ENCODE measurements at regions not wholly inside any gene's neighbourhood (a gene's known extent, or its start where the extent isn't known, plus 50 kb on each side); places are given as distances from the start of the nearest gene placed in this dataset.
A peak's percentile ranks its signal among the peaks of the same experiment; 100 is the strongest.

DNA sequence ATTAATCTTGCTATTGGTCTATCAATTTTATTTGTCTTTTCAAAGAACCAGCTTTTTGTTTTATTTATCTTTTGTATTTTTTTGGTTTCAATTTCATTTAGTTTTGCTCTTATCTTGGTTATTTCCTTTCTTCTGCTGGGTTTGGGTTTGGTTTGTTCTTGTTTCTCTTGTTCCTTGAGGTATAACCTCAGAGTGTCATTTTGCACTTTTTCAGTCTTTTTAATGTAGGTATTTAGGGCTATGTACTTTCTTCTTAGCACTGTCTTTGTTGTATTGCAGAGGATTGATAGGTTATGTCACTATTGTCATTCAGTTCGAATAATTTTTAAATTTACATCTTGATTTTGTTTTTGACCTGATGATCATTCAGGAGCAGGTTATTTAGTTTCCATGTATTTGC, 92.7 kb upstream of the DCD start:
- TF ChIP-seq CTCF (IDR thresholded peaks at IDR 0.05; ENCODE audit: control insufficient read depth, insufficient read depth, low read depth, low read length, missing control alignments) = no peak
- DNase-seq (ENCODE audit: low read depth) = no peak
- H3K4me3 ChIP-seq (ENCODE audit: control insufficient read depth, low read depth, low read length) = no peak overlapping the region

- no peak overlapping the region for H3K4me3 ChIP-seq (ENCODE audit: control insufficient read depth, low read depth, low read length)
- TF ChIP-seq CTCF (IDR thresholded peaks at IDR 0.05; ENCODE audit: control insufficient read depth, insufficient read depth, low read depth, low read length, missing control alignments) = no peak
- no peak for DNase-seq (ENCODE audit: low read depth)
These were observed 88.4 kb upstream of the DCD start for GRCh38 chr12:54736549-54736948.

DNA sequence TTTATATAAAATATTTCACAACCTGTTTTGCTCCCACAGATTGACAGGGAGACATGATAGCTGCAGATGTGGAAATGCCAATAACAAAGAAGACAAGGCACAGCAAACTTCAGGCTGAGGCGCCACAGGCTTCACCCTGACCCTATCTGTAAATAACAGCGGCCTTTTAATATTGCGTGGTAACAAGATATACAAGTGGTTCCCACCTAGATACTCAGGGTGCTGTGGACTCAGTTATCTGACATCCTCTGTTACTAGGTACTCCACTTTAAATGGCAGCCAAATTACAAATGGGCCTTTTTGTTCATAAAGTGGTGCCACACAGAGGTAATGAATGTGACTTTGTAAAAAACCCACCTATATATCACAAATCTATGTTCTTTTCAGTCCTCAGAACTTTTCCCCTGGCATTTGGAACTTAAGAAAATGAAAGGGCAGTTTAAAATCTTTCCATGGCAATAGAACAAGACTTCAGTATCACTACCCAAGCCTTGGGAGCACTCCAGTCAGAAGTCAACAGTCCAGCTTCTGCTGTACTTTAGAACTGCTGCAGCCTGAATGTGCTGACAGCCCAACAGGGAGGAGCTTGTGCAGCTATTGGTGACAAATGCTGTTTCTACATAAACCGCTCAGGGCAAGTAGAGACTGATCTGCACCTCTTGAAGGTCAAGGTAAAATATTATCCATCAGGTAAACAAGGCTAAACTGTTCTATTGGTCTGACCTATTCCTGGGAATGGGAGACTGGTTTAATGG, 86.2 kb upstream of the DCD start:
- H3K4me3 ChIP-seq (ENCODE audit: control insufficient read depth, low read depth, low read length) = no peak overlapping the region
- no peak for TF ChIP-seq CTCF (IDR thresholded peaks at IDR 0.05; ENCODE audit: control insufficient read depth, insufficient read depth, low read depth, low read length, missing control alignments)
- no peak for DNase-seq (ENCODE audit: low read depth)

- H3K4me3 ChIP-seq (ENCODE audit: control insufficient read depth, low read depth, low read length) = no peak overlapping the region
- peak; percentile 30 for TF ChIP-seq CTCF (IDR thresholded peaks at IDR 0.05; ENCODE audit: control insufficient read depth, insufficient read depth, low read depth, low read length, missing control alignments)
- DNase-seq (ENCODE audit: low read depth) = no peak
These were observed 77.2 kb upstream of the DCD start for GRCh38 chr12:54725233-54725843.

- no peak for DNase-seq (ENCODE audit: low read depth)
- TF ChIP-seq CTCF (IDR thresholded peaks at IDR 0.05; ENCODE audit: control insufficient read depth, insufficient read depth, low read depth, low read length, missing control alignments) = peak; percentile 58
- no peak overlapping the region for H3K4me3 ChIP-seq (ENCODE audit: control insufficient read depth, low read depth, low read length)
These were observed 75.5 kb upstream of the DCD start for GRCh38 chr12:54723379-54724256.

GRCh38 chr12:54721312-54721711, 73.1 kb upstream of the DCD start:
- TF ChIP-seq CTCF (IDR thresholded peaks at IDR 0.05; ENCODE audit: control insufficient read depth, insufficient read depth, low read depth, low read length, missing control alignments) = no peak
- no peak overlapping the region for H3K4me3 ChIP-seq (ENCODE audit: control insufficient read depth, low read depth, low read length)
- no peak for DNase-seq (ENCODE audit: low read depth)

Measured in AG09309 (cell line).